Thyroid gland (tissue), 4 donors: ENCODE measurements at regions not wholly inside any gene's neighbourhood (a gene's known extent, or its start where the extent isn't known, plus 50 kb on each side); places are given as distances from the start of the nearest gene placed in this dataset.

ENCODE experiments used
- POLR2A ChIP-seq, 2 donors: fragments of 450-650 bp; IDR thresholded peaks; one replicate each; pipeline ENCODE4 v1.6.1; 2017; ENCODE audit warnings: antibody characterized with exemption in 2 of 2, mild to moderate bottlenecking in 2 of 2, moderate library complexity in 1 of 2
- TF ChIP-seq, protein P1 (sequence below), 6 experiments: fragments of 200-600 bp in 3 of 6; fragments of 450-650 bp in 3 of 6; sonication (generic) in 3 of 6; IDR thresholded peaks; one replicate each; pipeline ENCODE4 v1.5.1; 2016 to 2019; ENCODE audit warnings: antibody characterized with exemption in 6 of 6, mild to moderate bottlenecking in 2 of 6, inconsistent platforms in 1 of 6, moderate library complexity in 1 of 6

DNA sequence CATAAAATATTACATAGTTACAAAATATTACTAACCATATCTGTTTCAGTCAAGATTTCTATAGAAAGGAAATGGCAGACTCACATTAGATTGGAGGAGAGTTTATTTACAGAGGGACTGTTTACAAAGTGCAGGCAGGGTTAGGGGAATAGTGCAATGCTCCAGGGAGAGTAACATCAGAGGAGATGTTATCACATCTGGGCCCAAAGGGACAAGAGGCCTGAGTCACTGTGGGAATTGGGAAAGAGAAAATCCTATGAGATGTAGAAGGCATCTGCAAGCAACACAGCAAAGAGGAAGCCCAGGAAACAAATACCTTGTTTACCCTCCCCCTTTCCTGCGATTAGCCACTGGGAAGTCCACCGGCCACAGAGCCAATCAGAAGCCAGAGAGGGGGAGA is 227.3 kb upstream of the TANK start:
- TF ChIP-seq POLR2A (IDR thresholded peaks at IDR 0.05): no peak
- TF ChIP-seq, protein P1, sequence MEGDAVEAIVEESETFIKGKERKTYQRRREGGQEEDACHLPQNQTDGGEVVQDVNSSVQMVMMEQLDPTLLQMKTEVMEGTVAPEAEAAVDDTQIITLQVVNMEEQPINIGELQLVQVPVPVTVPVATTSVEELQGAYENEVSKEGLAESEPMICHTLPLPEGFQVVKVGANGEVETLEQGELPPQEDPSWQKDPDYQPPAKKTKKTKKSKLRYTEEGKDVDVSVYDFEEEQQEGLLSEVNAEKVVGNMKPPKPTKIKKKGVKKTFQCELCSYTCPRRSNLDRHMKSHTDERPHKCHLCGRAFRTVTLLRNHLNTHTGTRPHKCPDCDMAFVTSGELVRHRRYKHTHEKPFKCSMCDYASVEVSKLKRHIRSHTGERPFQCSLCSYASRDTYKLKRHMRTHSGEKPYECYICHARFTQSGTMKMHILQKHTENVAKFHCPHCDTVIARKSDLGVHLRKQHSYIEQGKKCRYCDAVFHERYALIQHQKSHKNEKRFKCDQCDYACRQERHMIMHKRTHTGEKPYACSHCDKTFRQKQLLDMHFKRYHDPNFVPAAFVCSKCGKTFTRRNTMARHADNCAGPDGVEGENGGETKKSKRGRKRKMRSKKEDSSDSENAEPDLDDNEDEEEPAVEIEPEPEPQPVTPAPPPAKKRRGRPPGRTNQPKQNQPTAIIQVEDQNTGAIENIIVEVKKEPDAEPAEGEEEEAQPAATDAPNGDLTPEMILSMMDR (IDR thresholded peaks at IDR 0.05): no peak
